Glutamatergic neuron (in vitro differentiated cells): ENCODE measurements at regions not wholly inside any gene's neighbourhood (a gene's known extent, or its start where the extent isn't known, plus 50 kb on each side); places are given as distances from the start of the nearest gene placed in this dataset.

Experiments used
- DNase-seq: peaks from one replicate; pipeline ENCODE4 v3.0.0; 2022
- H3K27ac Mint-ChIP-seq: one replicate; pipeline ENCODE4 v1.8.0; 2020; ENCODE audit warnings: mild to moderate bottlenecking, mixed read lengths, inconsistent platforms; ENCODE audit not compliant: unreplicated experiment
- H3K27me3 Mint-ChIP-seq: one replicate; pipeline ENCODE4 v1.8.0; 2020; ENCODE audit warnings: mild to moderate bottlenecking, moderate library complexity, mixed read lengths, inconsistent platforms; ENCODE audit not compliant: unreplicated experiment
- H3K36me3 Mint-ChIP-seq: one replicate; pipeline ENCODE4 v1.8.0; 2020; ENCODE audit warnings: mild to moderate bottlenecking, mixed read lengths, inconsistent platforms; ENCODE audit not compliant: unreplicated experiment
- H3K4me1 Mint-ChIP-seq: one replicate; pipeline ENCODE4 v1.8.0; 2020; ENCODE audit warnings: mild to moderate bottlenecking, low read depth, mixed read lengths, inconsistent platforms; ENCODE audit not compliant: unreplicated experiment
- H3K4me3 Mint-ChIP-seq: one replicate; pipeline ENCODE4 v1.8.0; 2020; ENCODE audit warnings: mild to moderate bottlenecking, mixed read lengths, inconsistent platforms; ENCODE audit not compliant: unreplicated experiment
- H3K9me3 Mint-ChIP-seq: one replicate; pipeline ENCODE4 v1.8.0; 2020; ENCODE audit warnings: mild to moderate bottlenecking, moderate library complexity, mixed read lengths, inconsistent platforms; ENCODE audit not compliant: unreplicated experiment
- CTCF ChIP-seq: fragments of 200-600 bp; sonication (generic); IDR thresholded peaks from one replicate; pipeline ENCODE4 v1.5.0; 2021; ENCODE audit not compliant: partially characterized antibody, unreplicated experiment

- DNase-seq, result no peak
- Mint-ChIP-seq H3K4me1 (no peaks in the 10 kb centered on the region), H3K36me3 (no peaks in the 10 kb centered on the region), H3K27me3 (no peaks in the 10 kb centered on the region), H3K9me3 (no peaks in the 10 kb centered on the region), H3K27ac (no peak overlapping the region), H3K4me3 (no peak overlapping the region)
- TF ChIP-seq CTCF, result no peak
Observed at GRCh38 chr18:1865869-1866268, 705.4 kb downstream of the METTL4 start.

DNA sequence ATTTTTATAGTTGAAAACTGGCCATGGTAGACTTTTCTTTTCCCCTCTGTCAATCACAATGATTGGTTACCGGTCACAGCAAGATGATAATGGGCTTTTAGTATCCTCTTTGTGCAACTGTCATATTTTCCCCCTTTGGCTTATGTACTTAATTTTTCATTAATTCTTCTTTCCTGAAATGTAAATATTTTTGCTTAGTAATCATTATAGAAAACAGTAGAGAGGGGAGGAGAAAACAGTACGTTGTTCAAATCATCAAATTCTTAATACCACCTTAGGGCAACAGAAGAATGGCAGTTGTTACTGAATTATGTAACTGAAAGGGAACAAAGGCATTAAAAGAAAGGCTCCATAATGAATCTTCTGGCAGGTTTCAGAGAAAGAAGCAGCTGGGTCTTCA lies 699.0 kb downstream of the METTL4 start:
- Mint-ChIP-seq H3K27ac (no peak overlapping the region), H3K9me3 (no peaks in the 10 kb centered on the region), H3K36me3 (no peaks in the 10 kb centered on the region), H3K4me1 (peaks cover 3% of the 10 kb centered on the region), H3K4me3 (no peak overlapping the region), H3K27me3 (no peaks in the 10 kb centered on the region)
- DNase-seq, result no peak
- no peak for TF ChIP-seq CTCF

DNA sequence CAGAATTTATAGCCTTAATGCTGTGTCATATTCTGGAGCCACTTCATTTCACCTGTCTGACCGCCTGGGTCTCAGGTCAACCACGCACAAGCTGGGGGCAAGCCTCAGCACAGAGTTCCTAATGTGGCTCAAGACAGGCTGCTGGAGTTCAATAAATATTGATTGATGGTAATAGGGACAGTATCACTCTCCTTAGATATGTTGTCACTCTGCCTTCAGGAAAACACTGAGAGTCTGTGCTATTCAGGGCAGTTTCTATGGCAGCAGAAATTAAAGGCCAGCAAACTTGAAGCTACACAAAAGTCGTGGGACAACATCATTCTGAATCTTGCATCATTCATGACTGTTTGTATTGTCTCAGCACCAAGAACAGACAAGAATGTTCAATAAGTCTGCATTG lies 696.1 kb downstream of the METTL4 start:
- H3K27ac Mint-ChIP-seq, result peak overlapping the region; percentile 36
- no peak overlapping the region for H3K4me3 Mint-ChIP-seq
- H3K36me3 Mint-ChIP-seq, result no peaks in the 10 kb centered on the region
- no peaks in the 10 kb centered on the region for H3K9me3 Mint-ChIP-seq
- no peaks in the 10 kb centered on the region for H3K27me3 Mint-ChIP-seq
- TF ChIP-seq CTCF, result no peak
- no peak for DNase-seq
- peaks cover 3% of the 10 kb centered on the region for H3K4me1 Mint-ChIP-seq

- TF ChIP-seq CTCF, result no peak
- Mint-ChIP-seq H3K4me1 (no peaks in the 10 kb centered on the region), H3K27ac (no peak overlapping the region), H3K4me3 (no peak overlapping the region), H3K36me3 (no peaks in the 10 kb centered on the region), H3K27me3 (no peaks in the 10 kb centered on the region), H3K9me3 (no peaks in the 10 kb centered on the region)
- no peak for DNase-seq
Observed at GRCh38 chr18:1884623-1885022, 686.7 kb downstream of the METTL4 start.

GRCh38 chr18:1891641-1892040 lies 679.7 kb downstream of the METTL4 start:
- Mint-ChIP-seq H3K36me3 (no peaks in the 10 kb centered on the region), H3K27me3 (no peaks in the 10 kb centered on the region), H3K4me1 (peaks cover 3% of the 10 kb centered on the region), H3K27ac (no peak overlapping the region), H3K4me3 (no peak overlapping the region), H3K9me3 (no peaks in the 10 kb centered on the region)
- DNase-seq, result no peak
- TF ChIP-seq CTCF, result no peak
